GM10248 (cell line): ENCODE measurements at regions not wholly inside any gene's neighbourhood (a gene's known extent, or its start where the extent isn't known, plus 50 kb on each side); places are given as distances from the start of the nearest gene placed in this dataset.

Experiments used
- CTCF ChIA-PET: fragments of 300-600 bp; sonication (Branson Sonifier 250); formaldehyde crosslinking; extraction: SDS; loops from one replicate; lab custom pipeline; 2021; ENCODE audit warnings: antibody characterized with exemption; lab: Yijun Ruan, JAX
- POLR2A ChIA-PET: fragments of 350-650 bp; sonication (Branson Sonifier 250); formaldehyde crosslinking; extraction: SDS; loops from one replicate; lab custom pipeline; 2020; ENCODE audit warnings: antibody characterized with exemption; lab: Yijun Ruan, JAX
- DNase-seq: peaks from one replicate; pipeline ENCODE4 v3.0.0; 2012; ENCODE audit errors: extremely low spot score
- TF ChIP-seq, protein P1 (sequence below): IDR thresholded peaks from 2 replicates; pipeline ENCODE4 v1.5.1; 2012; ENCODE audit warnings: mild to moderate bottlenecking, low read depth; ENCODE audit errors: extremely low read depth, missing control alignments, control extremely low read depth

DNA sequence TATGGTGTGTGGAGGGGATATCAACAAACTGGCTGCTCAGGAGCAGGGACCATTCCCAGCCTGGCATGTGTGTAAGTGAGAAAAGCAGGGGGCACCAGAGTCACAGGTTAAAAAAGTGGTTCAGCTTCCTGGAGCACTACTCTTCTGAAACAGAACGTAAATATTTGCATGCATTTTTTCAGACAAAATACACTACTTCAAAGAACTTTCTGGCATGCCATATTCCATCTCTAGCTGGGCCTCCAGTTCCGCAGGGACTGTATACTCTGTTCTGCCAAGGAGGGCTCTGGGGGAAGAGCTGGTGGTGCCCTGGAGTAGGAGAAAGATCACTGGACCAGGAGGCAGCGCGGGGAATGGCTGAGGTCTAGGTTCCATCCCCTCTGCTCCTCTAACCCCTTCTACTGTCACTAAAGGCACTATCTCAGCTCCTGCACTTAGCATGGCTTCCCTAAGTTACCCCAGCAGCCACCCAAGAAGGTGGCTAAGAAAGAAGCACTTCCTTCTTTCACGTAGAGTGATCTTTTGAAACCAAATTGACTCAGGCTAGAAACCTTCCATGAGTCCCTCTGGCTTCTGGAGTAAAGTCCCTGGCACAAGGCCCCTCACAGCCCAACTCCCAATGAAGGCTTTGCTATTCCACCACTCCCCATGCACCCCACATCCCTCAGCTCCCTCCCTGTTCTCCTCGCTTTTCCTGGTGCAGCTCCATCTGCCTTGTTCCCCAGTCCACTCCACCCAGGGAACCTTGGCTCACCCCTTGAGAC lies 57.6 kb upstream of the CABLES1 start:
- ChIA-PET POLR2A (no interaction called here), CTCF (interaction anchor here (0.6 to 1.8 kb wide), 4 partner anchors 19 to 328 kb away, joined by 4 read pairs; no protein-coding TSS in a partner anchor)
- DNase-seq: no peak
- TF ChIP-seq, protein P1, sequence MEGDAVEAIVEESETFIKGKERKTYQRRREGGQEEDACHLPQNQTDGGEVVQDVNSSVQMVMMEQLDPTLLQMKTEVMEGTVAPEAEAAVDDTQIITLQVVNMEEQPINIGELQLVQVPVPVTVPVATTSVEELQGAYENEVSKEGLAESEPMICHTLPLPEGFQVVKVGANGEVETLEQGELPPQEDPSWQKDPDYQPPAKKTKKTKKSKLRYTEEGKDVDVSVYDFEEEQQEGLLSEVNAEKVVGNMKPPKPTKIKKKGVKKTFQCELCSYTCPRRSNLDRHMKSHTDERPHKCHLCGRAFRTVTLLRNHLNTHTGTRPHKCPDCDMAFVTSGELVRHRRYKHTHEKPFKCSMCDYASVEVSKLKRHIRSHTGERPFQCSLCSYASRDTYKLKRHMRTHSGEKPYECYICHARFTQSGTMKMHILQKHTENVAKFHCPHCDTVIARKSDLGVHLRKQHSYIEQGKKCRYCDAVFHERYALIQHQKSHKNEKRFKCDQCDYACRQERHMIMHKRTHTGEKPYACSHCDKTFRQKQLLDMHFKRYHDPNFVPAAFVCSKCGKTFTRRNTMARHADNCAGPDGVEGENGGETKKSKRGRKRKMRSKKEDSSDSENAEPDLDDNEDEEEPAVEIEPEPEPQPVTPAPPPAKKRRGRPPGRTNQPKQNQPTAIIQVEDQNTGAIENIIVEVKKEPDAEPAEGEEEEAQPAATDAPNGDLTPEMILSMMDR: no peak

DNA sequence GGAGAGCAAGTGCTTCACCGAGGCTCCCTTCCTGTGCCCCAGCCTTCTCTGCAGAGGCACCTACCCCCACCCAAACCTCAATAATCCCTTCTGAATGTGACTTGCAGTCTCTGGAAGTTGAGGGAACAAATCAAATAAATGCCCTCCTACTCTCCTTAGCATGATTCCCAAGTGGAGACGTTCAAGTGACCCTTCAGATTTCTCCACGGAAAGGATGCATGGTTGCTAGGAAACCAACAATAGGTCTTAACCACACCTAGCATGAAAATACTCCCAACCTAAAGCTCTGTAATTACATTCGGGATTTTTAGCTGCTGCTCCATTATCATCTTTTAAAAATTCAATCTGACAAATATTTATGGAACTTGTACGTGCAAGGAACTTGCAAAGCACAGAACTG lies 50.2 kb upstream of the CABLES1 start:
- TF ChIP-seq, protein P1: no peak
- POLR2A ChIA-PET: no interaction called here
- CTCF ChIA-PET: interaction anchor here (0.6 kb wide), 1 partner anchor 1621 kb away, joined by 3 read pairs; no protein-coding TSS in a partner anchor
- no peak for DNase-seq
